H7 (cell line): ENCODE measurements at regions not wholly inside any gene's neighbourhood (a gene's known extent, or its start where the extent isn't known, plus 50 kb on each side); places are given as distances from the start of the nearest gene placed in this dataset.

Experiments used
- DNase-seq: peaks from one replicate; pipeline ENCODE4 v3.0.0; 2012
- H3K27me3 ChIP-seq: 2 replicates; pipeline ENCODE4 v1.6.0; 2011; ENCODE audit warnings: mild to moderate bottlenecking, low read length; ENCODE audit not compliant: control insufficient read depth, insufficient read depth
- H3K36me3 ChIP-seq: replicated peaks from 2 replicates; pipeline ENCODE4 v1.5.1; 2011; ENCODE audit warnings: low read length; ENCODE audit not compliant: control insufficient read depth, insufficient read depth
- H3K4me3 ChIP-seq: 2 replicates; pipeline ENCODE4 v1.5.1; 2011; ENCODE audit warnings: low read depth, mild to moderate bottlenecking, control low read depth, low read length, moderate library complexity; ENCODE audit not compliant: insufficient read depth

- no peak overlapping the region for H3K4me3 ChIP-seq
These were observed 689.5 kb downstream of the VRK1 start for GRCh38 chr14:97486601-97487120.

DNA sequence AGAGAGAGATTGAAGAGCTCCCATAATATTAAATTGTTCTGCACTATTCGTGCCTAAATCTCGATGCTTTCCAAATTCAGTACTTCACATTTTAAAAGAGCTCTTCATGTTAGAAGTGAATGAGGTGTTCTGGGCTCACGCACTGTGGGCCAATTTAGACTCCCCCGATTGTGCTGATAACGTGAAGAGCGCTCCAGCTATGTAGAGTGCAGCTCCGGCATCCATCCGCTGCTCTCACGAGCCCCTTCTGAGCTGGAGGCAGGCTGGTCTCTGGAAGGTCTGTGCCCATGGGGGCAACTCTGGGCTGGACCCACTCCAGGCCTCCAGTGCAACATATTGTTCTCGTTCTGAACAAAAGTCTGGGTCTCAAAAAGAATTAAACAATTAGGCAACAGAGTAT, 692.6 kb downstream of the VRK1 start:
- DNase-seq = no peak
- no peaks in the 10 kb centered on the region; the same call in 1 of the 2 replicates for H3K27me3 ChIP-seq

More at GRCh38 chr14:97486601-97487120, 689.5 kb downstream of the VRK1 start:
- H3K36me3 ChIP-seq = no peaks in the 10 kb centered on the region
- peak; percentile 20 for DNase-seq
- no peaks in the 10 kb centered on the region; the same call in 1 of the 2 replicates for H3K27me3 ChIP-seq

DNA sequence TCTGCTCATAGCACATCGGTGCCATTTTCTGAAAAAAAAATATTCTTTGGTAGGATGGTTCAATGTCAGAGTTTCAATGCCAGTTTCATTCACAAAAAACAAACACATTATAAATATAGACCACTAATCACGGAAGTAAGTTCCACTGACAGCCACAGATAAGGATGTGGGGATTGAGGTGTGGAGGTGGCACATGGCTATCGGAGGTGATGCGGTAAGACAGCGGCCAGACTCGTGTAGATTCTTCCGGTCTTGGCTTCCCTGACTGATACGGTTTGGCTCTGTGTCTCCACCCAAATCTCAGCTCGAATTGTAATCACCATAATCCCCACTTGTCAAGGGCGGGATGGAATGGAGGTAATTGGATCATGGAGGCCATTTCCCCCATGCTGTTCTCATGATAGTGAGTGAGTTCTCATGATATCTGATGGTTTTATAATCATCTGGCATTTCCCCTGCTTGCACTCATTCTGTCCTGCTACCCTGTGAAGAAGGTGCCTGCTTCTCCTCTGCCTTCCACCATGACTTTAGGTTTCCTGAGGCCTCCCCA, 693.4 kb downstream of the VRK1 start:
- H3K36me3 ChIP-seq = no peaks in the 10 kb centered on the region
- H3K4me3 ChIP-seq = no peak overlapping the region
- DNase-seq = no peak
- H3K27me3 ChIP-seq = no peaks in the 10 kb centered on the region; the same call in 1 of the 2 replicates

More for the DNA sequence above, 692.6 kb downstream of the VRK1 start:
- no peak overlapping the region for H3K4me3 ChIP-seq
- H3K36me3 ChIP-seq = no peaks in the 10 kb centered on the region

DNA sequence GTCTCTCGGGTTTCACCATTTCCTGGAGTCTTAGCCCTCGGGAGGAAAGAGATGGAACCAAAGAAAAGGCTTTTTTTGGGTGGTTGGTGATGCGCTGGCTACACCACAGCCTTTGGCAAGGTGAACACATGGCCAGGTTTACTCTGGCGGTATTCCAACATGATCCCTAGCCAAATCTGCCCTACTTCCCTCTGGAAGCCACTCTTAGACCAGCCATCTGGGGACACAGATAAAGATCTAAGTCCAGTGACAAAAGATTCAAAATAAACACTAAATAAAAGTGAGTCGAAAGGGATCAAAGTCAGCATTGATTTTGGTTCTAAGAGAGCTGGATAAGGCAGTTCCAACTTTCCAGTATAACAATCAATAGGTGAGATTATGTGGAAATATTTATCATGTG, 694.5 kb downstream of the VRK1 start:
- no peak for DNase-seq
- H3K36me3 ChIP-seq = no peaks in the 10 kb centered on the region
- H3K4me3 ChIP-seq = no peak overlapping the region
- H3K27me3 ChIP-seq = no peaks in the 10 kb centered on the region; the same call in 1 of the 2 replicates

GRCh38 chr14:97499790-97500481, 702.8 kb downstream of the VRK1 start:
- Histone ChIP-seq H3K27me3 (no peaks in the 10 kb centered on the region), H3K36me3 (no peaks in the 10 kb centered on the region), H3K4me3 (no peak overlapping the region)
- DNase-seq = no peak

DNA sequence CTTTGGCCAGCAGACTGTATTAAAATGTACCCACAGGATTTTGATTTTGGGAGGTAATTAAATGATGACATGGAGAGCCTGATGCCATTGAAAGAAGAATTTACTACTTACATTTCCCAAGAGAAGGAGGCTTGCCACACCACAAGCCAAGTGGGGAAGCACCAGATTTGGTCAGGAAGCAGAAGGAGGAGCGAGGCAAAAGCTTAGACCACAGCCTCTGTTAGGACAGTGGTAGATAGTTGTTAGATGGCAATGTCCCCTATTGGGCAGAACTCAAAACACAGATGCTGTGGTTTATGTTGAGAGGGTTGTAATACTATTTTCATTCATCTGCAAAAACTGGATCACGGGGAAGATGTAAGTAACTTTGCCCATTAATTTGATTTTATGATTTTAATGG, 709.4 kb downstream of the VRK1 start:
- no peak overlapping the region for H3K4me3 ChIP-seq

DNA sequence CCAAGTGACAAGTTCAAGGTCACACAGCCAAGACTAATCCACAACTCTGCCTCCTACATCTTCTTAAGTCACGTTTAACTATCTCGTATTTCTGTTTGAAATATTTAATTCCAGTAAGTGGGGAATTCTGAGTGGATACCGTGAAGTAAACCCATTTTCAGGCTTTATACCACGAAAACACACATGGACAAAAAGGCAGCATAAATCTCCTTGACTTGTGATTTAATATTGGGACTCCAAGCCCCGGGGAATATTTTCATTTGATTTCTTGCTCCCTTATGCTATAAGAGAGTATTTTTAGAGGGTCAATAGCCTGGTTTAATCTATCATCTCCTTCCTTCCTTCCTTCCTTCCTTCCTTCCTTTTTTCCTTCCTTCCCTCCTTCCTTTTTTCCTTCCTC, 716.7 kb downstream of the VRK1 start:
- no peaks in the 10 kb centered on the region for H3K27me3 ChIP-seq
- H3K4me3 ChIP-seq = no peak overlapping the region
- DNase-seq = no peak
- no peaks in the 10 kb centered on the region for H3K36me3 ChIP-seq

More for the DNA sequence above, 709.4 kb downstream of the VRK1 start:
- Histone ChIP-seq H3K27me3 (no peaks in the 10 kb centered on the region), H3K36me3 (no peaks in the 10 kb centered on the region)
- no peak for DNase-seq

- H3K27me3 ChIP-seq = no peaks in the 10 kb centered on the region
- no peak overlapping the region for H3K4me3 ChIP-seq
- no peak for DNase-seq
- H3K36me3 ChIP-seq = no peaks in the 10 kb centered on the region
These were observed 720.5 kb downstream of the VRK1 start for GRCh38 chr14:97517566-97518234.

- DNase-seq = no peak
- Histone ChIP-seq H3K4me3 (no peak overlapping the region), H3K36me3 (no peaks in the 10 kb centered on the region)
These were observed 726.8 kb downstream of the VRK1 start for GRCh38 chr14:97523936-97524335.

GRCh38 chr14:97524589-97525319, 727.6 kb downstream of the VRK1 start:
- H3K27me3 ChIP-seq = no peaks in the 10 kb centered on the region
- H3K4me3 ChIP-seq = no peak overlapping the region
- H3K36me3 ChIP-seq = no peaks in the 10 kb centered on the region
- DNase-seq = no peak

More at GRCh38 chr14:97523936-97524335, 726.8 kb downstream of the VRK1 start:
- H3K27me3 ChIP-seq = no peaks in the 10 kb centered on the region

GRCh38 chr14:97527993-97528392, 730.8 kb downstream of the VRK1 start:
- no peaks in the 10 kb centered on the region for H3K36me3 ChIP-seq
- no peaks in the 10 kb centered on the region for H3K27me3 ChIP-seq
- no peak for DNase-seq
- H3K4me3 ChIP-seq = no peak overlapping the region

- DNase-seq = no peak
These were observed 734.9 kb downstream of the VRK1 start for GRCh38 chr14:97532052-97532451.

DNA sequence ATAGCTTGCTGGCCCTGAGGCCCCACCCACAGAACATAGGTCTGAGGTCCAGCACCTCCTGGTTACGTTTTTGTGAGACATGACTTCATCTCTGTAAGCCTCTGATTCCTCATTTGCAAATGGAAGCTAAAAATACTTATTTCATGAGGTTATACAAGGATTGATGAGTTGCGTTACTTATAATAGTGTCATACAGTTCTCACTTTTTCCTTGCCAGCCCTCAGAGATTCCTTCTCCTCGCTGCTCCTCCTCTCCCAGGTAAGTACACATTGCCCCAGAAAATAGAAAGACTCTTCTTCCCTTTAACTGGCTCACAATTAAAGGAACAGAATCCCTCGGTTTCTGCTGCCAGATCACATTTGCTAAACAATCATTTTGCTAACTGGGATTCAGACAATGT, 739.2 kb downstream of the VRK1 start:
- H3K4me3 ChIP-seq = no peak overlapping the region
- DNase-seq = no peak
- H3K36me3 ChIP-seq = no peaks in the 10 kb centered on the region
- H3K27me3 ChIP-seq = no peaks in the 10 kb centered on the region

More at GRCh38 chr14:97532052-97532451, 734.9 kb downstream of the VRK1 start:
- Histone ChIP-seq H3K36me3 (no peaks in the 10 kb centered on the region), H3K27me3 (no peaks in the 10 kb centered on the region), H3K4me3 (no peak overlapping the region)

DNA sequence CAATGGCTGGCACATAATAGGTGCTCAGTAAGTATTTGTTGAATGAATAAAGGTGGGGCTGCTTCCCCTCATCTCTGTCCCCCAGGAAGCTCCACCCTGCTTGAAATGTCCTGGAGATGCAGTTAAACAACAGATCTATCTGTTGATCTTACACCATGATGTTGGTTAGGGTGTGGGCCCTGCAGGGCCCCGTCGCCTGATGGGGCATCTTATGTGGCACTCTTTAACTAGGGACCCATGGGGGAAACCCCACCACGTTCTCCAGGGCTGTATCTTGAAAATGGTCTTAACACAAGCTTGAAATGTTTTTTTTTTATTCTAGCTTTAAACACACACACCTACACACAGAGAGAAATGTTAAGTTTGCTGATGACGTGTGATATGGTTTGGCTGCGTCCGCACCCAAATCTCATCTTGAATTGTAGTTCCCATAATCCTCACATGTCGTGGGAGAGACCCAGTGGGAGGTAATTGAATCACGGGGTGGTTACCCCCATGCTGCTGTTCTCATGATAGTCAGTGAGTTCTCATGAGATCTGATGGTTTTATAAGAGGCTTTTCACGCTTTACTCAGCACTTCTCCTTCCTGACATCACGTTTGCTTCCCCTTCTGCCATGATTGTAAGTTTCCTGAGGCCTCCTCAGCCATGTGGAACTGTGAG, 741.7 kb downstream of the VRK1 start:
- DNase-seq = no peak

More for the DNA sequence above, 741.7 kb downstream of the VRK1 start:
- Histone ChIP-seq H3K36me3 (no peaks in the 10 kb centered on the region), H3K27me3 (no peaks in the 10 kb centered on the region), H3K4me3 (no peak overlapping the region)
